Right atrium auricular region (tissue), 2 donors: ENCODE measurements at regions not wholly inside any gene's neighbourhood (a gene's known extent, or its start where the extent isn't known, plus 50 kb on each side); places are given as distances from the start of the nearest gene placed in this dataset.
"Not testable (repeated sequence)": the region's sequence is repeated elsewhere in the genome, so short reads cannot be mapped to it uniquely, and the experiment has no call there.

ENCODE experiments used
- DNase-seq: peaks from one replicate; pipeline ENCODE4 v3.0.0-alpha.2; 2019; ENCODE audit warnings: low spot score
- H3K27ac ChIP-seq, 2 donors: fragments of 200-600 bp; sonication (generic); 1 replicate in 1 of 2; 2 replicates in 1 of 2; pipeline ENCODE4 v1.5.1; 2016 to 2019
- H3K27me3 ChIP-seq, 2 donors: fragments of 200-600 bp; sonication (generic); one replicate each; pipeline versions ENCODE4 v1.5.1 to v1.6.0; 2017 to 2019
- H3K36me3 ChIP-seq: fragments of 200-600 bp; sonication (generic); one replicate; pipeline ENCODE4 v1.5.1; 2016
- H3K4me1 ChIP-seq, 2 donors: fragments of 200-600 bp; sonication (generic); one replicate each; pipeline versions ENCODE4 v1.5.1 to v1.6.0; 2017 to 2019
- H3K4me3 ChIP-seq, 2 donors: fragments of 200-600 bp; sonication (generic); 1 replicate in 1 of 2; 2 replicates in 1 of 2; pipeline ENCODE4 v1.5.1; 2017 to 2019; ENCODE audit warnings: mild to moderate bottlenecking in 1 of 2, moderate library complexity in 1 of 2
- H3K9me3 ChIP-seq, 2 donors: fragments of 200-600 bp; sonication (generic); one replicate each; pipeline ENCODE4 v1.5.1; 2019
- TF ChIP-seq, protein P1 (sequence below), 2 donors: fragments of 200-600 bp; sonication (generic); IDR thresholded peaks; one replicate each; pipeline ENCODE4 v1.5.1; 2019; ENCODE audit warnings: antibody characterized with exemption in 2 of 2

DNA sequence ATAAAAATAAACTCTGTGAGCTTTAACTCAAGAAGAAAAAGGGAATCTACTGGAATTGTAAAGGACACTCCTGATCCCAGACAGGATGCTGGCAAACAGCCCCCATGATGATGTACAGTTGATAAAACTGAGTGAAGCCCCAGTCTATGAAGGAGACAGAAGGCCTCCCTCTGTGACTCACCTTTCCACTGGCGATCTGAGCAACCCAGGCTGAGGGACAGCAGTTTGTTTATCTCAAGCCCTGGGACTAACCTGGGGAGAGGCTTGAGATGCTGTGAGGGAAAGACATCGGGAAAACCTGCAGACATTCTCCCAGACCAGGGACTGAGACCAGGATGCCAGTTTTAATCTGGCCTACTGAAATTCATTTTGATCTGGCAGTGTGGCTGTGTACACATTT is 104.5 kb upstream of the CDH2 start:
- Histone ChIP-seq H3K27ac (no peak overlapping the region), H3K9me3 (no peaks in the 10 kb centered on the region), H3K36me3 (no peaks in the 10 kb centered on the region), H3K4me1 (no peaks in the 10 kb centered on the region), H3K27me3 (no peaks in the 10 kb centered on the region), H3K4me3 (no peak overlapping the region)
- TF ChIP-seq, protein P1, sequence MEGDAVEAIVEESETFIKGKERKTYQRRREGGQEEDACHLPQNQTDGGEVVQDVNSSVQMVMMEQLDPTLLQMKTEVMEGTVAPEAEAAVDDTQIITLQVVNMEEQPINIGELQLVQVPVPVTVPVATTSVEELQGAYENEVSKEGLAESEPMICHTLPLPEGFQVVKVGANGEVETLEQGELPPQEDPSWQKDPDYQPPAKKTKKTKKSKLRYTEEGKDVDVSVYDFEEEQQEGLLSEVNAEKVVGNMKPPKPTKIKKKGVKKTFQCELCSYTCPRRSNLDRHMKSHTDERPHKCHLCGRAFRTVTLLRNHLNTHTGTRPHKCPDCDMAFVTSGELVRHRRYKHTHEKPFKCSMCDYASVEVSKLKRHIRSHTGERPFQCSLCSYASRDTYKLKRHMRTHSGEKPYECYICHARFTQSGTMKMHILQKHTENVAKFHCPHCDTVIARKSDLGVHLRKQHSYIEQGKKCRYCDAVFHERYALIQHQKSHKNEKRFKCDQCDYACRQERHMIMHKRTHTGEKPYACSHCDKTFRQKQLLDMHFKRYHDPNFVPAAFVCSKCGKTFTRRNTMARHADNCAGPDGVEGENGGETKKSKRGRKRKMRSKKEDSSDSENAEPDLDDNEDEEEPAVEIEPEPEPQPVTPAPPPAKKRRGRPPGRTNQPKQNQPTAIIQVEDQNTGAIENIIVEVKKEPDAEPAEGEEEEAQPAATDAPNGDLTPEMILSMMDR (IDR thresholded peaks at IDR 0.05) = no peak
- DNase-seq = no peak

DNA sequence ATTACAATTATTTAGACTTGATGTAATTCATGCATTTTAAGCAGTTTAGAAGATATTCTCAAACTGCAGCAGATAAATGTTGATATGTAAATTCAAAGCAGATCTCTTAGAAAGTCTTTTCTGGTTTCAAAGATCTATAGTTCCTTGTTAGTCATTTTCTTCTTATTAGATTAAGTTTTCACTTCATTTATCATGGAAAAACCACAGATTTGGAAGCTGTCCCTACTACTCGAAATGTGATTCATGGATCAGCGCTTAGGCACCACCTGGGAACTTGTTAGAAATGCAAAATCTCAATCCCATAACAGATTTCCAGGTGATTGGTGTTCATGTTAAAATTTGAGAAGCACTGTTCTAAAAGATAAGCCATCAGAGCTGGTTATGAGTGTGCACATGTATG is 92.8 kb upstream of the CDH2 start:
- TF ChIP-seq, protein P1 (IDR thresholded peaks at IDR 0.05) = no peak
- Histone ChIP-seq H3K27me3 (no peaks in the 10 kb centered on the region), H3K9me3 (peaks cover 0 to 7% of the 10 kb centered on the region in 2 donors), H3K27ac (no peak overlapping the region), H3K36me3 (no peaks in the 10 kb centered on the region), H3K4me1 (no peaks in the 10 kb centered on the region), H3K4me3 (no peak overlapping the region)
- no peak for DNase-seq

DNA sequence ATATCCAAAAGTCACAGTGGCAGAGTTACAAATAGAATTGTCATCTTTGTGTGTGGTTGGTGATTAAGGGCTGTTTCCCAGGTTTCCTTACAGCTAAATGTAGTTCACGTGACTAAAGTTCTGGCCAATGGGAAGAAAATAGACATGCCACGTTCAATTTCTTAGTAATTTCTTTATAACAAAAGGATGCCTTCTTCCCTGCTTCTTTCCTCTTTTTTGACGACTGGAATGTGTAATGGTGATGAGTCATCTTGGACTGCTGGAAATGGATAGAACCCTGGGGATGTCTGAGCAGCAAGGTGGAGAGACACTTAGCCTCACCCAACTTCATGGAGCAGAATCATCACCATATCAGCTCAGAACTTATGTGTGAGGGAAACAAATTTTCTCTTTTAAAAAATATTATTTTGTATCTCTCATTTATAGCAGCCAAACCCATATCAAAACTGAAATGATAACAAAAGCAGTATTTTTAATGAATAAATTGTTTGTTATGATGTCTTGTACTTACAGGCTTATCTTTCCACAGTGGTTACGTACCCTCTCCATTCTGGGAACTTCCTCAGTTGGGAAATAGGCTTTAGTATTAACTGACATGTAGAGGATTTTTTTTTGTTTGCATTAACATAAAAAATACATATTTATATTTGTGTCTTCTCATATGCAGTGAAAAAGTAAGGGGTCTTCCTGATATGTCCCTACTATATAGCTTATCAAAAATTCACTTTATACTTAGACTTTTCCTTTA is 91.1 kb upstream of the CDH2 start:
- H3K9me3 ChIP-seq = peaks cover 0 to 7% of the 10 kb centered on the region in 2 donors
- H3K27ac ChIP-seq = no peak overlapping the region
- H3K4me3 ChIP-seq = no peak overlapping the region
- no peak for DNase-seq
- H3K36me3 ChIP-seq = no peaks in the 10 kb centered on the region
- no peaks in the 10 kb centered on the region for H3K27me3 ChIP-seq
- H3K4me1 ChIP-seq = no peaks in the 10 kb centered on the region
- TF ChIP-seq, protein P1 (IDR thresholded peaks at IDR 0.05) = no peak

- H3K4me3 ChIP-seq = no peak overlapping the region
- H3K27ac ChIP-seq = no peak overlapping the region
- DNase-seq = no peak
- TF ChIP-seq, protein P1 (IDR thresholded peaks at IDR 0.05) = no peak
- H3K36me3 ChIP-seq = no peaks in the 10 kb centered on the region
- H3K27me3 ChIP-seq = no peaks in the 10 kb centered on the region
- peaks cover 0 to 7% of the 10 kb centered on the region in 2 donors for H3K9me3 ChIP-seq
- H3K4me1 ChIP-seq = no peaks in the 10 kb centered on the region
These were observed 90.3 kb upstream of the CDH2 start for GRCh38 chr18:28267276-28267675.

- no peak for DNase-seq
- TF ChIP-seq, protein P1 (IDR thresholded peaks at IDR 0.05) = no peak
- Histone ChIP-seq H3K27me3 (no peaks in the 10 kb centered on the region), H3K36me3 (no peaks in the 10 kb centered on the region), H3K4me1 (no peaks in the 10 kb centered on the region), H3K4me3 (no peak overlapping the region), H3K27ac (no peak overlapping the region), H3K9me3 (no peaks in the 10 kb centered on the region)
These were observed 79.2 kb upstream of the CDH2 start for GRCh38 chr18:28256166-28256565.

- Histone ChIP-seq H3K36me3 (no peaks in the 10 kb centered on the region), H3K4me1 (no peaks in the 10 kb centered on the region), H3K9me3 (no peaks in the 10 kb centered on the region), H3K27me3 (no peaks in the 10 kb centered on the region), H3K4me3 (no peak overlapping the region), H3K27ac (no peak overlapping the region)
- no peak for DNase-seq
- TF ChIP-seq, protein P1 (IDR thresholded peaks at IDR 0.05) = no peak
These were observed 71.7 kb upstream of the CDH2 start for GRCh38 chr18:28248653-28249052.

- not testable (repeated sequence) for H3K4me1 ChIP-seq, H3K4me3 ChIP-seq, DNase-seq, H3K36me3 ChIP-seq, H3K27me3 ChIP-seq, H3K9me3 ChIP-seq, H3K27ac ChIP-seq
These were observed 63.7 kb upstream of the CDH2 start for GRCh38 chr18:28240626-28241025.
